Thoracic aorta (tissue), 2 donors: ENCODE measurements at regions not wholly inside any gene's neighbourhood (a gene's known extent, or its start where the extent isn't known, plus 50 kb on each side); places are given as distances from the start of the nearest gene placed in this dataset.

ENCODE experiments used
- ATAC-seq: fragments of 150-250 bp; one replicate; pipeline ENCODE4 v1.8.0; 2017; ENCODE audit warnings: low read depth; ENCODE audit not compliant: insufficient number of reproducible peaks, low FRiP score
- DNase-seq: peaks from one replicate; pipeline ENCODE4 v3.0.0-alpha.2; 2020; ENCODE audit warnings: low spot score
- H3K27ac ChIP-seq, 2 donors: fragments of 200-600 bp; sonication (generic); 1 replicate in 1 of 2; 2 replicates in 1 of 2; pipeline ENCODE4 v1.5.1; 2016; ENCODE audit warnings: mild to moderate bottlenecking in 2 of 2, moderate library complexity in 2 of 2
- H3K27me3 ChIP-seq: fragments of 200-600 bp; sonication (generic); replicated peaks from 2 replicates; pipeline ENCODE4 v1.6.0; 2016; ENCODE audit warnings: mild to moderate bottlenecking; ENCODE audit not compliant: insufficient read depth
- H3K36me3 ChIP-seq: fragments of 200-600 bp; sonication (generic); one replicate; pipeline ENCODE4 v1.5.1; 2016
- H3K4me1 ChIP-seq, 2 donors: fragments of 200-600 bp; sonication (generic); 1 replicate in 1 of 2; 2 replicates in 1 of 2; pipeline versions ENCODE4 v1.5.1 to v1.6.0; 2016; ENCODE audit warnings: low read depth in 2 of 2, mild to moderate bottlenecking in 1 of 2; ENCODE audit not compliant: control insufficient read depth in 1 of 2
- H3K4me3 ChIP-seq: fragments of 200-600 bp; sonication (generic); 2 replicates; pipeline ENCODE4 v1.5.1; 2016; ENCODE audit warnings: mild to moderate bottlenecking
- H3K9me3 ChIP-seq: fragments of 200-600 bp; sonication (generic); 2 replicates; pipeline ENCODE4 v1.5.1; 2016
- CTCF ChIP-seq: fragments of 200-600 bp; sonication (generic); IDR thresholded peaks from one replicate; pipeline ENCODE4 v1.5.1; 2019; ENCODE audit warnings: antibody characterized with exemption

- no peak for DNase-seq
- no peak for ATAC-seq
- H3K27ac ChIP-seq: no peak overlapping the region
- H3K27me3 ChIP-seq: no peaks in the 10 kb centered on the region
- H3K9me3 ChIP-seq: no peaks in the 10 kb centered on the region
- peaks cover 7 to 11% of the 10 kb centered on the region in 2 donors for H3K4me1 ChIP-seq
- no peak overlapping the region for H3K4me3 ChIP-seq
- no peak for TF ChIP-seq CTCF
- no peaks in the 10 kb centered on the region for H3K36me3 ChIP-seq
Observed at GRCh38 chr18:56235481-56236013, 402.8 kb downstream of the TXNL1 start.

- no peak overlapping the region for H3K4me3 ChIP-seq
- no peak for DNase-seq
- no peak for TF ChIP-seq CTCF
- no peak overlapping the region for H3K27ac ChIP-seq
- no peaks in the 10 kb centered on the region for H3K27me3 ChIP-seq
- H3K4me1 ChIP-seq: peaks cover 7 to 11% of the 10 kb centered on the region in 2 donors
- no peaks in the 10 kb centered on the region for H3K36me3 ChIP-seq
- ATAC-seq: no peak
- H3K9me3 ChIP-seq: no peaks in the 10 kb centered on the region
Observed at GRCh38 chr18:56235071-56235470, 403.3 kb downstream of the TXNL1 start.

- DNase-seq: no peak
- no peak for TF ChIP-seq CTCF
- H3K4me1 ChIP-seq: peaks cover 7 to 11% of the 10 kb centered on the region in 2 donors
- H3K27ac ChIP-seq: peak overlapping the region in 1 of 2 donors; percentile 49
- H3K9me3 ChIP-seq: no peaks in the 10 kb centered on the region
- ATAC-seq: peak; percentile 94
- H3K36me3 ChIP-seq: no peaks in the 10 kb centered on the region
- no peak overlapping the region for H3K4me3 ChIP-seq
- no peaks in the 10 kb centered on the region for H3K27me3 ChIP-seq
Observed at GRCh38 chr18:56233595-56233994, 404.8 kb downstream of the TXNL1 start.

GRCh38 chr18:56226025-56226424 lies 412.4 kb downstream of the TXNL1 start:
- DNase-seq (no peak), ATAC-seq (no peak)

More at GRCh38 chr18:56226025-56226424, 412.4 kb downstream of the TXNL1 start:
- no peak for TF ChIP-seq CTCF
- Histone ChIP-seq H3K27ac (no peak overlapping the region), H3K27me3 (no peaks in the 10 kb centered on the region), H3K9me3 (no peaks in the 10 kb centered on the region), H3K4me1 (peaks cover 0 to 2% of the 10 kb centered on the region in 2 donors), H3K36me3 (no peaks in the 10 kb centered on the region), H3K4me3 (no peak overlapping the region)
